ENCODE measurements at regions not wholly inside any gene's neighbourhood (a gene's known extent, or its start where the extent isn't known, plus 50 kb on each side); places are given as distances from the start of the nearest gene placed in this dataset.

DNA sequence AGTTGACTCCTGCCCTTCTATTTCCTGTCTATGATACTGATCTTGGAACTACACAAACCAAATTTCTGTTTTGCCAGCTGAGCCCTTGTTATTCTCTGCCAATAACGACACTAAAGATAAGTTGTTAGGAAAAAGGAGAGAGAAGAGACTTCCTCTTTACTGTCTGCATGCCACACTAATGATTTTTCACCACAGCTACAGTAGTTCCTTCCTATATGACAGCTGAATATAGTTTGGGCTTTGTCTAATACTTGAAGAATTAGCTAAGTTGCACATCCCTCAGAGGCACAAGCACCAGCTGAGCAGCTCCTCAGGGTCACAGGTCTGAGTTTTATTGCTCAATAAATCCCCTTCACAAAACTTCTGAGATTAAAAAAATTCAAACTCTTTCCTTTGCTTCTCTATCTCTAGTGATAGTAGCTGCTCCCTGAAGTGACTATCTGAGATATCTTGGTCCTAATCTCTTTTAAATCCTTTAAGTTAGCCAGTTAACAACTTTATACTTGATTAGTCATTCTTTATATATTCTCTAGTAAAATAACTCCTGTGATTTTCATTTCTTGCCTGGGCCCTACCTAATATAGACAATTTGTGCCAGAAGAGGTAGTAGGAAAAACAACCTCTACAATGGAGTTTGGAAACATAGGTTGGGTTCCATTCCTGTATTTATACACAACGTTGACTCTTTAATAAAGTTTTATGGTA lies 253.0 kb upstream of the CNTNAP5 start (continued):
- TF ChIP-seq, protein P1, sequence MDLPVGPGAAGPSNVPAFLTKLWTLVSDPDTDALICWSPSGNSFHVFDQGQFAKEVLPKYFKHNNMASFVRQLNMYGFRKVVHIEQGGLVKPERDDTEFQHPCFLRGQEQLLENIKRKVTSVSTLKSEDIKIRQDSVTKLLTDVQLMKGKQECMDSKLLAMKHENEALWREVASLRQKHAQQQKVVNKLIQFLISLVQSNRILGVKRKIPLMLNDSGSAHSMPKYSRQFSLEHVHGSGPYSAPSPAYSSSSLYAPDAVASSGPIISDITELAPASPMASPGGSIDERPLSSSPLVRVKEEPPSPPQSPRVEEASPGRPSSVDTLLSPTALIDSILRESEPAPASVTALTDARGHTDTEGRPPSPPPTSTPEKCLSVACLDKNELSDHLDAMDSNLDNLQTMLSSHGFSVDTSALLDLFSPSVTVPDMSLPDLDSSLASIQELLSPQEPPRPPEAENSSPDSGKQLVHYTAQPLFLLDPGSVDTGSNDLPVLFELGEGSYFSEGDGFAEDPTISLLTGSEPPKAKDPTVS (IDR thresholded peaks at IDR 0.05; ENCODE audit: low read depth, low read length): no peak
- TF ChIP-seq CBFB (IDR thresholded peaks at IDR 0.05; ENCODE audit: low read depth) (no peak), NFXL1 (IDR thresholded peaks at IDR 0.05; ENCODE audit: borderline replicate concordance) (no peak), CREB1 (IDR thresholded peaks at IDR 0.05; ENCODE audit: low read depth) (no peak), FOXM1 (IDR thresholded peaks at IDR 0.05; ENCODE audit: low read depth, low read length) (no peak), MEF2B (IDR thresholded peaks at IDR 0.05; ENCODE audit: partially characterized antibody, poor library complexity, severe bottlenecking) (no peak), RFX5 (IDR thresholded peaks at IDR 0.05; ENCODE audit: low read depth, low read length) (no peak), SIN3A (IDR thresholded peaks at IDR 0.05; ENCODE audit: low read depth, low read length) (no peak)
- TF ChIP-seq, protein P2, sequence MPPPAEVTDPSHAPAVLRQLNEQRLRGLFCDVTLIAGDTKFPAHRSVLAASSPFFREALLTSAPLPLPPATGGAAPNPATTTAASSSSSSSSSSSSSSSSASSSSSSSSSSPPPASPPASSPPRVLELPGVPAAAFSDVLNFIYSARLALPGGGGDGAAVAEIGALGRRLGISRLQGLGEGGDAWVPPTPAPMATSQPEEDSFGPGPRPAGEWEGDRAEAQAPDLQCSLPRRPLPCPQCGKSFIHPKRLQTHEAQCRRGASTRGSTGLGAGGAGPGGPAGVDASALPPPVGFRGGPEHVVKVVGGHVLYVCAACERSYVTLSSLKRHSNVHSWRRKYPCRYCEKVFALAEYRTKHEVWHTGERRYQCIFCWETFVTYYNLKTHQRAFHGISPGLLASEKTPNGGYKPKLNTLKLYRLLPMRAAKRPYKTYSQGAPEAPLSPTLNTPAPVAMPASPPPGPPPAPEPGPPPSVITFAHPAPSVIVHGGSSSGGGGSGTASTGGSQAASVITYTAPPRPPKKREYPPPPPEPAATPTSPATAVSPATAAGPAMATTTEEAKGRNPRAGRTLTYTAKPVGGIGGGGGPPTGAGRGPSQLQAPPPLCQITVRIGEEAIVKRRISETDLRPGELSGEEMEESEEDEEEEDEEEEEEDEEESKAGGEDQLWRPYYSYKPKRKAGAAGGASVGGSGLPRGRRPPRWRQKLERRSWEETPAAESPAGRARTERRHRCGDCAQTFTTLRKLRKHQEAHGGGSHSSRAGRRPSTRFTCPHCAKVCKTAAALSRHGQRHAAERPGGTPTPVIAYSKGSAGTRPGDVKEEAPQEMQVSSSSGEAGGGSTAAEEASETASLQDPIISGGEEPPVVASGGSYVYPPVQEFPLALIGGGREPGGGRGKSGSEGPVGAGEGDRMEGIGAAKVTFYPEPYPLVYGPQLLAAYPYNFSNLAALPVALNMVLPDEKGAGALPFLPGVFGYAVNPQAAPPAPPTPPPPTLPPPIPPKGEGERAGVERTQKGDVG (CRISPR knock-in tag; IDR thresholded peaks at IDR 0.05): no peak
- TF ChIP-seq, protein P3, sequence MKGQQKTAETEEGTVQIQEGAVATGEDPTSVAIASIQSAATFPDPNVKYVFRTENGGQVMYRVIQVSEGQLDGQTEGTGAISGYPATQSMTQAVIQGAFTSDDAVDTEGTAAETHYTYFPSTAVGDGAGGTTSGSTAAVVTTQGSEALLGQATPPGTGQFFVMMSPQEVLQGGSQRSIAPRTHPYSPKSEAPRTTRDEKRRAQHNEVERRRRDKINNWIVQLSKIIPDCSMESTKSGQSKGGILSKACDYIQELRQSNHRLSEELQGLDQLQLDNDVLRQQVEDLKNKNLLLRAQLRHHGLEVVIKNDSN (IDR thresholded peaks at IDR 0.05; ENCODE audit: borderline replicate concordance, extremely low read length, insufficient read depth, low read depth, low read length): no peak
